Trophoblast cell (in vitro differentiated cells and primary cell): ENCODE measurements at regions not wholly inside any gene's neighbourhood (a gene's known extent, or its start where the extent isn't known, plus 50 kb on each side); places are given as distances from the start of the nearest gene placed in this dataset.

Source experiments
- DNase-seq, 2 donors: peaks; one replicate each; pipeline ENCODE4 v3.0.0-alpha.2; 2016
- H2AFZ ChIP-seq: 2 replicates; pipeline ENCODE4 v1.6.1; 2013; ENCODE audit warnings: low read length, moderate library complexity, mild to moderate bottlenecking; ENCODE audit not compliant: insufficient read depth, poor library complexity
- H2AK5ac ChIP-seq: 2 replicates; pipeline ENCODE4 v1.6.1; 2013; ENCODE audit warnings: mild to moderate bottlenecking, low read length
- H2BK120ac ChIP-seq: 2 replicates; pipeline ENCODE4 v1.6.1; 2013; ENCODE audit warnings: low read length, mild to moderate bottlenecking, moderate library complexity; ENCODE audit not compliant: insufficient read depth, poor library complexity
- H2BK12ac ChIP-seq: 2 replicates; pipeline ENCODE4 v1.6.1; 2013; ENCODE audit warnings: mild to moderate bottlenecking, low read length, moderate library complexity
- H2BK5ac ChIP-seq: 2 replicates; pipeline ENCODE4 v1.6.1; 2013; ENCODE audit warnings: low read length, low read depth, moderate library complexity, mild to moderate bottlenecking; ENCODE audit not compliant: poor library complexity
- H3K14ac ChIP-seq: 2 replicates; pipeline ENCODE4 v1.6.1; 2013; ENCODE audit warnings: mild to moderate bottlenecking, low read length
- H3K18ac ChIP-seq: 2 replicates; pipeline ENCODE4 v1.6.1; 2013; ENCODE audit warnings: mild to moderate bottlenecking, low read length
- H3K23ac ChIP-seq: 2 replicates; pipeline ENCODE4 v1.6.1; 2013; ENCODE audit warnings: low read length
- H3K27ac ChIP-seq: 2 replicates; pipeline ENCODE4 v1.5.1; 2013; ENCODE audit warnings: low read depth, mild to moderate bottlenecking, inconsistent platforms, low read length, moderate library complexity
- H3K27me3 ChIP-seq: 2 replicates; pipeline ENCODE4 v1.6.1; 2013; ENCODE audit warnings: inconsistent platforms, mild to moderate bottlenecking, low read length, moderate library complexity; ENCODE audit not compliant: insufficient read depth
- H3K36me3 ChIP-seq, 2 experiments: 1 replicate in 1 of 2; 2 replicates in 1 of 2; pipeline ENCODE4 v1.6.1; 2013; ENCODE audit warnings: low read length in 2 of 2, mild to moderate bottlenecking in 2 of 2, moderate library complexity in 1 of 2; ENCODE audit not compliant: insufficient read depth in 2 of 2, control insufficient read depth in 1 of 2
- H3K4ac ChIP-seq: 2 replicates; pipeline ENCODE4 v1.6.1; 2013; ENCODE audit warnings: low read depth, mild to moderate bottlenecking, low read length, moderate library complexity
- H3K4me1 ChIP-seq, 2 experiments: 1 replicate in 1 of 2; 2 replicates in 1 of 2; pipeline ENCODE4 v1.6.1; 2013; ENCODE audit warnings: low read length in 2 of 2, mild to moderate bottlenecking in 2 of 2, moderate library complexity in 1 of 2; ENCODE audit not compliant: insufficient read depth in 2 of 2, control insufficient read depth in 1 of 2
- H3K4me2 ChIP-seq: 2 replicates; pipeline ENCODE4 v1.6.1; 2013; ENCODE audit warnings: inconsistent platforms, mild to moderate bottlenecking, low read length, moderate library complexity
- H3K4me3 ChIP-seq: 2 replicates; pipeline ENCODE4 v1.5.1; 2013; ENCODE audit warnings: mild to moderate bottlenecking, low read depth, low read length, inconsistent platforms
- H3K79me1 ChIP-seq: one replicate; pipeline ENCODE4 v1.6.1; 2013; ENCODE audit warnings: low read length
- H3K79me2 ChIP-seq: 2 replicates; pipeline ENCODE4 v1.6.1; 2013; ENCODE audit warnings: low read length, mild to moderate bottlenecking; ENCODE audit not compliant: control insufficient read depth, insufficient read depth, poor library complexity
- H3K9ac ChIP-seq: 2 replicates; pipeline ENCODE4 v1.6.1; 2013; ENCODE audit warnings: mild to moderate bottlenecking, low read length
- H3K9me3 ChIP-seq: 2 replicates; pipeline ENCODE4 v1.6.1; 2013; ENCODE audit warnings: low read depth, mild to moderate bottlenecking, control low read depth, inconsistent platforms, low read length; ENCODE audit not compliant: insufficient read depth
- H4K12ac ChIP-seq: 2 replicates; pipeline ENCODE4 v1.6.1; 2013; ENCODE audit warnings: low read depth, mild to moderate bottlenecking, low read length, moderate library complexity
- H4K8ac ChIP-seq: 2 replicates; pipeline ENCODE4 v1.6.1; 2013; ENCODE audit warnings: low read depth, mild to moderate bottlenecking, low read length, moderate library complexity
- H4K91ac ChIP-seq: one replicate; pipeline ENCODE4 v1.6.1; 2013; ENCODE audit warnings: low read depth, mild to moderate bottlenecking, low read length, moderate library complexity
- WGBS: extraction: QIAGEN DNeasy Blood & Tissue Kit; methylation state at CpG from one replicate; pipeline ENCODE4 v1.1.7; 2013; ENCODE audit warnings: missing lambda C conversion rate; ENCODE audit not compliant: insufficient read length, insufficient coverage; ENCODE audit errors: extremely low coverage; 5-methylcytosine and 5-hydroxymethylcytosine counted together

DNA sequence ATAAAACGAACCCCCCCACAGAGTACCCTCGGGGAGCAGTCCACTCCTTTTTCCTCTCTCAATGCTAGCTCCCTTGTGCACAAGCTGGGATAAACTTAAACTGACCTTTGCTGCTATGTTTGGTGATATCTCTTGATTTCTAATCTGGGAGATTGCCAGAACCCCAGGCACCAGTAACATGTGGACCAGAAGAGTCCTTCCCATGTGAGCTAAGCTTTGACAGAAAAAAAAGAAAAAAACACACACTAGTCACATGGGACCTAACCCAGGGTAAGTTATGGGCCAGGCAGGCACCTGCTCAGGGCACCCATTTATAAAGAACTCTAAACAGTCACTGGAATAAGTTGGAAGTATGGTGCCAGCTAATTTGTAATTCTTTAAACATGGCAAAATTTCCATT lies 242.6 kb downstream of the EN1 start:
- H2AK5ac ChIP-seq, result no peak overlapping the region
- H3K27me3 ChIP-seq, result no peaks in the 10 kb centered on the region
- H4K91ac ChIP-seq, result no peak overlapping the region
- H3K18ac ChIP-seq, result no peak overlapping the region
- H2AFZ ChIP-seq, result no peak overlapping the region
- no peak overlapping the region for H3K14ac ChIP-seq
- H3K9me3 ChIP-seq, result peaks cover 2% of the 10 kb centered on the region
- no CpG with 5 or more reads among the region's 2 CpGs for WGBS
- DNase-seq, result no peak
- H3K36me3 ChIP-seq, result no peaks in the 10 kb centered on the region
- no peak overlapping the region for H2BK120ac ChIP-seq
- H2BK12ac ChIP-seq, result no peak overlapping the region
- no peak overlapping the region for H2BK5ac ChIP-seq
- H3K4ac ChIP-seq, result no peak overlapping the region
- no peak overlapping the region for H4K8ac ChIP-seq
- no peak overlapping the region for H4K12ac ChIP-seq
- no peak overlapping the region for H3K4me2 ChIP-seq
- no peaks in the 10 kb centered on the region for H3K79me2 ChIP-seq
- no peaks in the 10 kb centered on the region for H3K79me1 ChIP-seq
- no peak overlapping the region for H3K9ac ChIP-seq
- no peaks in the 10 kb centered on the region for H3K4me1 ChIP-seq
- H3K4me3 ChIP-seq, result no peak overlapping the region
- no peak overlapping the region for H3K23ac ChIP-seq
- no peak overlapping the region for H3K27ac ChIP-seq

GRCh38 chr2:118604371-118604770 lies 243.1 kb downstream of the EN1 start:
- H3K14ac ChIP-seq, result no peak overlapping the region
- H3K4me3 ChIP-seq, result no peak overlapping the region
- no peak overlapping the region for H2AK5ac ChIP-seq
- H2AFZ ChIP-seq, result no peak overlapping the region
- H3K9me3 ChIP-seq, result peaks cover 2% of the 10 kb centered on the region
- no peaks in the 10 kb centered on the region for H3K27me3 ChIP-seq
- H4K91ac ChIP-seq, result no peak overlapping the region
- H3K27ac ChIP-seq, result no peak overlapping the region
- no peak overlapping the region for H2BK5ac ChIP-seq
- no peaks in the 10 kb centered on the region for H3K36me3 ChIP-seq
- no peak overlapping the region for H2BK12ac ChIP-seq
- no peak overlapping the region for H4K12ac ChIP-seq
- no peaks in the 10 kb centered on the region for H3K79me1 ChIP-seq
- H3K4me1 ChIP-seq, result no peaks in the 10 kb centered on the region
- H3K4ac ChIP-seq, result no peak overlapping the region
- no peak overlapping the region for H2BK120ac ChIP-seq
- no CpG with 5 or more reads among the region's 4 CpGs for WGBS
- no peak for DNase-seq
- no peak overlapping the region for H3K9ac ChIP-seq
- no peaks in the 10 kb centered on the region for H3K79me2 ChIP-seq
- no peak overlapping the region for H3K4me2 ChIP-seq
- H3K18ac ChIP-seq, result no peak overlapping the region
- no peak overlapping the region for H4K8ac ChIP-seq
- H3K23ac ChIP-seq, result no peak overlapping the region

- H2AK5ac ChIP-seq, result no peak overlapping the region
- no peak overlapping the region for H4K91ac ChIP-seq
- no peak overlapping the region for H4K12ac ChIP-seq
- no peak overlapping the region for H2BK12ac ChIP-seq
- no peak overlapping the region for H3K27ac ChIP-seq
- H3K9ac ChIP-seq, result no peak overlapping the region
- no peak overlapping the region for H3K23ac ChIP-seq
- H3K36me3 ChIP-seq, result no peaks in the 10 kb centered on the region
- no peaks in the 10 kb centered on the region for H3K79me2 ChIP-seq
- H4K8ac ChIP-seq, result no peak overlapping the region
- no peaks in the 10 kb centered on the region for H3K4me1 ChIP-seq
- no peak overlapping the region for H3K14ac ChIP-seq
- no peak overlapping the region for H3K4ac ChIP-seq
- H2AFZ ChIP-seq, result no peak overlapping the region
- DNase-seq, result no peak
- no peak overlapping the region for H3K18ac ChIP-seq
- no peak overlapping the region for H3K4me2 ChIP-seq
- H2BK120ac ChIP-seq, result no peak overlapping the region
- H3K9me3 ChIP-seq, result peaks cover 4% of the 10 kb centered on the region
- H3K27me3 ChIP-seq, result no peaks in the 10 kb centered on the region
- no peak overlapping the region for H3K4me3 ChIP-seq
- H3K79me1 ChIP-seq, result no peaks in the 10 kb centered on the region
- H2BK5ac ChIP-seq, result no peak overlapping the region
- no CpG with 5 or more reads among the region's 3 CpGs for WGBS
These were observed 248.3 kb downstream of the EN1 start for GRCh38 chr2:118599141-118599540.

GRCh38 chr2:118596620-118597019 lies 250.8 kb downstream of the EN1 start:
- Histone ChIP-seq H2AFZ (no peak overlapping the region), H3K36me3 (no peaks in the 10 kb centered on the region), H3K14ac (no peak overlapping the region), H3K9ac (no peak overlapping the region), H2BK5ac (no peak overlapping the region), H2AK5ac (no peak overlapping the region), H3K27me3 (no peaks in the 10 kb centered on the region), H4K12ac (no peak overlapping the region), H3K4me1 (no peaks in the 10 kb centered on the region), H3K18ac (no peak overlapping the region), H3K4me2 (no peak overlapping the region), H3K27ac (no peak overlapping the region), H3K79me1 (no peaks in the 10 kb centered on the region), H2BK120ac (no peak overlapping the region), H3K79me2 (no peaks in the 10 kb centered on the region), H4K91ac (no peak overlapping the region), H3K23ac (no peak overlapping the region), H3K4me3 (no peak overlapping the region), H3K9me3 (peaks cover 2% of the 10 kb centered on the region), H2BK12ac (no peak overlapping the region), H3K4ac (no peak overlapping the region), H4K8ac (no peak overlapping the region)
- DNase-seq, result no peak
- WGBS, result no CpG with 5 or more reads among the region's 6 CpGs
